Body of pancreas (tissue), 4 donors: ENCODE measurements at regions not wholly inside any gene's neighbourhood (a gene's known extent, or its start where the extent isn't known, plus 50 kb on each side); places are given as distances from the start of the nearest gene placed in this dataset.

Source experiments
- CTCF ChIP-seq, 7 experiments: fragments of 450-650 bp in 4 of 7; fragments of 200-600 bp in 3 of 7; sonication (generic) in 3 of 7; IDR thresholded peaks; one replicate each; pipeline ENCODE4 v1.5.1; 2016 to 2019; ENCODE audit warnings: antibody characterized with exemption in 7 of 7
- POLR2A ChIP-seq, 3 donors: fragments of 450-650 bp; IDR thresholded peaks; one replicate each; pipeline ENCODE4 v1.6.1; 2016; ENCODE audit warnings: antibody characterized with exemption in 3 of 3, mild to moderate bottlenecking in 2 of 3

- TF ChIP-seq POLR2A (IDR thresholded peaks at IDR 0.05) (no peak), CTCF (IDR thresholded peaks at IDR 0.05) (no peak)
These were observed 601.2 kb downstream of the PYDC2 start for GRCh38 chr3:192062186-192062585.
